GM23338 (cell line): ENCODE measurements at regions not wholly inside any gene's neighbourhood (a gene's known extent, or its start where the extent isn't known, plus 50 kb on each side); places are given as distances from the start of the nearest gene placed in this dataset.

Experiments
- ATAC-seq: fragments of 200-7000 bp; cut with Tn5 transposase; 3 replicates; pipeline ENCODE4 v1.9.1; 2020
- DNase-seq: peaks from one replicate; pipeline ENCODE4 v3.0.0-alpha.2; 2015; ENCODE audit warnings: low spot score
- H2AFZ ChIP-seq: fragments of 200-600 bp; sonication (generic); 2 replicates; pipeline ENCODE4 v1.8.0; 2016; ENCODE audit warnings: antibody characterized with exemption, mild to moderate bottlenecking, moderate library complexity
- H3F3A ChIP-seq: fragments of 200-600 bp; sonication (generic); replicated peaks from 2 replicates; pipeline ENCODE4 v1.8.0; 2017; ENCODE audit warnings: antibody characterized with exemption, mixed run types, low read depth
- H3K27ac ChIP-seq: fragments of 200-600 bp; sonication (generic); 2 replicates; pipeline ENCODE4 v1.6.1; 2016; ENCODE audit warnings: low read depth
- H3K27me3 ChIP-seq: fragments of 200-600 bp; sonication (generic); 2 replicates; pipeline ENCODE4 v1.8.0; 2016; ENCODE audit warnings: mild to moderate bottlenecking, mixed run types, moderate library complexity; ENCODE audit not compliant: insufficient read depth
- H3K36me3 ChIP-seq: fragments of 200-600 bp; sonication (generic); 2 replicates; pipeline ENCODE4 v1.8.0; 2016; ENCODE audit warnings: mild to moderate bottlenecking; ENCODE audit not compliant: insufficient read depth
- H3K4me1 ChIP-seq: fragments of 200-600 bp; sonication (generic); 2 replicates; pipeline ENCODE4 v1.8.0; 2016; ENCODE audit warnings: mild to moderate bottlenecking, moderate library complexity; ENCODE audit not compliant: insufficient read depth
- H3K4me2 ChIP-seq: fragments of 200-600 bp; sonication (generic); 2 replicates; pipeline ENCODE4 v1.7.1; 2017; ENCODE audit warnings: mixed run types
- H3K4me3 ChIP-seq: fragments of 200-600 bp; sonication (generic); 2 replicates; pipeline ENCODE4 v1.6.1; 2016; ENCODE audit warnings: mixed run types
- H3K79me2 ChIP-seq: fragments of 200-600 bp; sonication (generic); replicated peaks from 2 replicates; pipeline ENCODE4 v1.8.0; 2017; ENCODE audit warnings: mild to moderate bottlenecking; ENCODE audit not compliant: insufficient read depth
- H3K9me2 ChIP-seq: fragments of 200-600 bp; sonication (generic); 2 replicates; pipeline ENCODE4 v1.8.0; 2017; ENCODE audit not compliant: insufficient read depth
- H4K20me1 ChIP-seq: fragments of 200-600 bp; sonication (generic); replicated peaks from 2 replicates; pipeline ENCODE4 v1.8.0; 2017; ENCODE audit warnings: mild to moderate bottlenecking; ENCODE audit not compliant: insufficient read depth
- H3K27ac Mint-ChIP-seq: 2 replicates; pipeline ENCODE4 v1.8.0; 2020; ENCODE audit warnings: inconsistent platforms, mild to moderate bottlenecking, moderate library complexity, mixed read lengths
- H3K27me3 Mint-ChIP-seq: 3 replicates; pipeline ENCODE4 v1.8.0; 2022; ENCODE audit warnings: low read depth, mild to moderate bottlenecking, moderate library complexity, mixed read lengths, inconsistent platforms; ENCODE audit not compliant: insufficient read depth, poor library complexity
- H3K36me3 Mint-ChIP-seq: 3 replicates; pipeline ENCODE4 v1.8.0; 2021; ENCODE audit warnings: low read depth, mild to moderate bottlenecking, inconsistent platforms, moderate library complexity, mixed read lengths
- H3K4me1 Mint-ChIP-seq: 3 replicates; pipeline ENCODE4 v1.8.0; 2020; ENCODE audit warnings: mild to moderate bottlenecking, inconsistent platforms, mixed read lengths
- H3K4me3 Mint-ChIP-seq: 3 replicates; pipeline ENCODE4 v1.8.0; 2021; ENCODE audit warnings: moderate library complexity, mild to moderate bottlenecking, inconsistent platforms, mixed read lengths
- H3K9me3 Mint-ChIP-seq: 3 replicates; pipeline ENCODE4 v1.8.0; 2020; ENCODE audit warnings: moderate library complexity, mild to moderate bottlenecking, inconsistent platforms, mixed read lengths
- CREB1 ChIP-seq: fragments of 250-450 bp; sonication (Bioruptor Pico); IDR thresholded peaks from 2 replicates; pipeline ENCODE4 v1.5.0; 2020; ENCODE audit warnings: low read depth, mild to moderate bottlenecking, moderate library complexity
- CTCF ChIP-seq, 2 experiments: fragments of 200-600 bp in 1 of 2; sonication (generic) in 1 of 2; conservative IDR thresholded peaks; 2 replicates each; pipeline versions ENCODE4 v1.5.1 to v1.6.1; 2016 to 2017; ENCODE audit warnings: antibody characterized with exemption in 2 of 2, low read depth in 2 of 2, mild to moderate bottlenecking in 2 of 2, moderate library complexity in 1 of 2
- ETS1 ChIP-seq: IDR thresholded peaks from 2 replicates; pipeline ENCODE4 v1.6.1; 2016; ENCODE audit warnings: antibody characterized with exemption
- EZH2 ChIP-seq: fragments of 200-600 bp; sonication (generic); IDR thresholded peaks from one replicate; pipeline ENCODE4 v1.8.0; 2017; ENCODE audit warnings: antibody characterized with exemption, mild to moderate bottlenecking, low read depth; ENCODE audit not compliant: unreplicated experiment
- EZH2phosphoT487 ChIP-seq: fragments of 200-600 bp; sonication (generic); IDR thresholded peaks from one replicate; pipeline ENCODE4 v1.8.1; 2018; ENCODE audit warnings: antibody characterized with exemption; ENCODE audit not compliant: unreplicated experiment
- JUNB ChIP-seq: IDR thresholded peaks from one replicate; pipeline ENCODE4 v1.6.1; 2016; ENCODE audit warnings: antibody characterized with exemption; ENCODE audit not compliant: unreplicated experiment
- NANOG ChIP-seq: IDR thresholded peaks from 2 replicates; pipeline ENCODE4 v1.6.1; 2016; ENCODE audit warnings: antibody characterized with exemption, borderline replicate concordance
- POLR2AphosphoS5 ChIP-seq: IDR thresholded peaks from 2 replicates; pipeline ENCODE4 v1.6.1; 2016; ENCODE audit warnings: antibody characterized with exemption, low read depth
- STAT1 ChIP-seq: IDR thresholded peaks from one replicate; pipeline ENCODE4 v1.6.1; 2016; ENCODE audit warnings: antibody characterized with exemption; ENCODE audit not compliant: unreplicated experiment
- ZNF114 ChIP-seq: fragments of 250-450 bp; sonication (Bioruptor Pico); IDR thresholded peaks from 2 replicates; pipeline ENCODE4 v1.5.0; 2020; ENCODE audit warnings: mild to moderate bottlenecking, moderate library complexity
- ZNF331 ChIP-seq: fragments of 250-450 bp; sonication (Bioruptor Pico); IDR thresholded peaks from 2 replicates; pipeline ENCODE4 v1.5.0; 2020; ENCODE audit warnings: low read depth, mild to moderate bottlenecking, moderate library complexity
- ZNF462 ChIP-seq: fragments of 250-450 bp; sonication (Bioruptor Pico); IDR thresholded peaks from 2 replicates; pipeline ENCODE4 v1.5.0; 2020; ENCODE audit warnings: mild to moderate bottlenecking, moderate library complexity
- TF ChIP-seq, protein P1 (sequence below): IDR thresholded peaks from one replicate; pipeline ENCODE4 v1.6.1; 2018; ENCODE audit warnings: antibody characterized with exemption; ENCODE audit not compliant: unreplicated experiment

- no peaks in the 10 kb centered on the region; the same call in 2 of the 3 replicates for H3K9me3 Mint-ChIP-seq
- H3K4me1 ChIP-seq, result no peaks in the 10 kb centered on the region
- H3K4me3 ChIP-seq, result no peak overlapping the region
- no peaks in the 10 kb centered on the region for H3K36me3 ChIP-seq
- no peaks in the 10 kb centered on the region for H4K20me1 ChIP-seq
- no peak overlapping the region for H3K27ac Mint-ChIP-seq
- no peaks in the 10 kb centered on the region for H3F3A ChIP-seq
- H3K79me2 ChIP-seq, result no peaks in the 10 kb centered on the region
- H3K27me3 Mint-ChIP-seq, result no peaks in the 10 kb centered on the region
- no peaks in the 10 kb centered on the region for H3K4me1 Mint-ChIP-seq
- H3K27ac ChIP-seq, result no peak overlapping the region
- H3K27me3 ChIP-seq, result no peaks in the 10 kb centered on the region
- no peak overlapping the region for H3K4me2 ChIP-seq
- ATAC-seq, result no peak
- no peak for DNase-seq
- TF ChIP-seq POLR2AphosphoS5, result no peak
- TF ChIP-seq EZH2phosphoT487, result no peak
- TF ChIP-seq STAT1, result no peak
- TF ChIP-seq ZNF462 (CRISPR knock-in tag), result no peak
- TF ChIP-seq EZH2, result no peak
- TF ChIP-seq JUNB, result no peak
- TF ChIP-seq, protein P1, sequence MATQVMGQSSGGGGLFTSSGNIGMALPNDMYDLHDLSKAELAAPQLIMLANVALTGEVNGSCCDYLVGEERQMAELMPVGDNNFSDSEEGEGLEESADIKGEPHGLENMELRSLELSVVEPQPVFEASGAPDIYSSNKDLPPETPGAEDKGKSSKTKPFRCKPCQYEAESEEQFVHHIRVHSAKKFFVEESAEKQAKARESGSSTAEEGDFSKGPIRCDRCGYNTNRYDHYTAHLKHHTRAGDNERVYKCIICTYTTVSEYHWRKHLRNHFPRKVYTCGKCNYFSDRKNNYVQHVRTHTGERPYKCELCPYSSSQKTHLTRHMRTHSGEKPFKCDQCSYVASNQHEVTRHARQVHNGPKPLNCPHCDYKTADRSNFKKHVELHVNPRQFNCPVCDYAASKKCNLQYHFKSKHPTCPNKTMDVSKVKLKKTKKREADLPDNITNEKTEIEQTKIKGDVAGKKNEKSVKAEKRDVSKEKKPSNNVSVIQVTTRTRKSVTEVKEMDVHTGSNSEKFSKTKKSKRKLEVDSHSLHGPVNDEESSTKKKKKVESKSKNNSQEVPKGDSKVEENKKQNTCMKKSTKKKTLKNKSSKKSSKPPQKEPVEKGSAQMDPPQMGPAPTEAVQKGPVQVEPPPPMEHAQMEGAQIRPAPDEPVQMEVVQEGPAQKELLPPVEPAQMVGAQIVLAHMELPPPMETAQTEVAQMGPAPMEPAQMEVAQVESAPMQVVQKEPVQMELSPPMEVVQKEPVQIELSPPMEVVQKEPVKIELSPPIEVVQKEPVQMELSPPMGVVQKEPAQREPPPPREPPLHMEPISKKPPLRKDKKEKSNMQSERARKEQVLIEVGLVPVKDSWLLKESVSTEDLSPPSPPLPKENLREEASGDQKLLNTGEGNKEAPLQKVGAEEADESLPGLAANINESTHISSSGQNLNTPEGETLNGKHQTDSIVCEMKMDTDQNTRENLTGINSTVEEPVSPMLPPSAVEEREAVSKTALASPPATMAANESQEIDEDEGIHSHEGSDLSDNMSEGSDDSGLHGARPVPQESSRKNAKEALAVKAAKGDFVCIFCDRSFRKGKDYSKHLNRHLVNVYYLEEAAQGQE, result no peak
- TF ChIP-seq CREB1 (CRISPR knock-in tag), result no peak
- no peak for TF ChIP-seq NANOG
- TF ChIP-seq ZNF331 (CRISPR knock-in tag), result no peak
- no peak for TF ChIP-seq CTCF (conservative IDR thresholded peaks at IDR 0.05; ENCODE audit: low read depth in 2 of 2)
- no peak for TF ChIP-seq ETS1
- TF ChIP-seq ZNF114 (CRISPR knock-in tag), result no peak
- H3K36me3 Mint-ChIP-seq, result no peaks in the 10 kb centered on the region
- no peak overlapping the region for H3K4me3 Mint-ChIP-seq
- H2AFZ ChIP-seq, result no peak overlapping the region
- H3K9me2 ChIP-seq, result no peaks in the 10 kb centered on the region
Observed at GRCh38 chrX:20348139-20348538, 81.4 kb upstream of the RPS6KA3 start.
